HG03460 (cell line): ENCODE measurements at regions not wholly inside any gene's neighbourhood (a gene's known extent, or its start where the extent isn't known, plus 50 kb on each side); places are given as distances from the start of the nearest gene placed in this dataset.
A peak's percentile ranks its signal among the peaks of the same experiment; 100 is the strongest.

Experiments used
- ATAC-seq: cut with Tn5 transposase; IDR thresholded peaks from one replicate; pipeline ENCODE4 v1.9.1; 2021; ENCODE audit not compliant: unreplicated experiment

GRCh38 chr10:3900391-3900790 is 115.4 kb upstream of the KLF6 start:
- no peak for ATAC-seq

GRCh38 chr10:3898821-3899220 is 113.8 kb upstream of the KLF6 start:
- no peak for ATAC-seq

GRCh38 chr10:3897156-3897555 is 112.1 kb upstream of the KLF6 start:
- no peak for ATAC-seq

GRCh38 chr10:3896161-3896560 is 111.2 kb upstream of the KLF6 start:
- no peak for ATAC-seq

GRCh38 chr10:3895045-3895631 is 110.1 kb upstream of the KLF6 start:
- no peak for ATAC-seq

- ATAC-seq = no peak
Measured at GRCh38 chr10:3893901-3894563, 109.0 kb upstream of the KLF6 start.

GRCh38 chr10:3892440-3893425 is 107.7 kb upstream of the KLF6 start:
- no peak for ATAC-seq

- ATAC-seq = no peak
Measured at GRCh38 chr10:3891396-3891795, 106.4 kb upstream of the KLF6 start.

GRCh38 chr10:3890602-3891352 is 105.8 kb upstream of the KLF6 start:
- no peak for ATAC-seq

GRCh38 chr10:3889961-3890522 is 105.0 kb upstream of the KLF6 start:
- no peak for ATAC-seq

GRCh38 chr10:3887885-3888476 is 103.0 kb upstream of the KLF6 start:
- peak; percentile 63 for ATAC-seq

GRCh38 chr10:3887404-3887803 is 102.4 kb upstream of the KLF6 start:
- ATAC-seq = no peak

- no peak for ATAC-seq
Measured at GRCh38 chr10:3886641-3887251, 101.7 kb upstream of the KLF6 start.

- ATAC-seq = no peak
Measured at GRCh38 chr10:3886191-3886590, 101.2 kb upstream of the KLF6 start.

- no peak for ATAC-seq
Measured at GRCh38 chr10:3882855-3883254, 97.8 kb upstream of the KLF6 start.

- ATAC-seq = no peak
Measured at GRCh38 chr10:3881622-3882021, 96.6 kb upstream of the KLF6 start.

GRCh38 chr10:3879073-3879472 is 94.1 kb upstream of the KLF6 start:
- no peak for ATAC-seq

- ATAC-seq = no peak
Measured at GRCh38 chr10:3877211-3878000, 92.4 kb upstream of the KLF6 start.

- no peak for ATAC-seq
Measured at GRCh38 chr10:3876350-3876962, 91.4 kb upstream of the KLF6 start.
